ENCODE measurements at regions not wholly inside any gene's neighbourhood (a gene's known extent, or its start where the extent isn't known, plus 50 kb on each side); places are given as distances from the start of the nearest gene placed in this dataset.

DNA sequence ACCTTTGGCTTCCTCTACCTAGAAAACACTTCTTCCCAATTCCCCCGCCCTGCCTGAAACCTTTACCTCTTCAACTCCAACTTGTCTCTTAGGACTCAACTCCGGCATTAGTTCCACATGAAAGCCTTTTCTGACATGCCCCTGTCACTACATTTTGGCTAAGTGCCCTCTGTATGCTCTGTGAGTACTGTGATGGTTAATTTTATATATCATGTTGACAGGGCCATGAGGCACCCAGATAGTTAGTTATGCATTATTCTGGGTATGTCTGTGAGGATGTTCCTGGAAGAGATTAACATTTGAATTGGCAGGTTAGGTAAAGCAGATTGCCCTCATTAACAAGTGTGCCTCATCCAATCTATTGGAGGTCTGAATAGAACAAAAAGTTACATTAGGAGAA is 75.6 kb upstream of the NCKAP5 start:
- H3K4me3 ChIP-seq = no peak overlapping the region
- 0% methylated on average over 2 of the region's 2 CpGs for WGBS (ENCODE audit: insufficient coverage, insufficient replicate concordance, low lambda C conversion rate, missing lambda C conversion rate)
- no peaks in the 10 kb centered on the region for H3K79me2 ChIP-seq (ENCODE audit: control insufficient read depth, insufficient read depth, low read length)
- H3K9me3 ChIP-seq (replicated peaks; ENCODE audit: control insufficient read depth, insufficient read depth, low read length) = no peaks in the 10 kb centered on the region
- no peaks in the 10 kb centered on the region for H3K4me1 ChIP-seq (ENCODE audit: control insufficient read depth, insufficient read depth, low read length)
- no peak overlapping the region for H2AFZ ChIP-seq (ENCODE audit: control insufficient read depth, low read depth, low read length)
- ChIA-PET RAD21 (ENCODE audit: unreplicated experiment) (no interaction called here), CTCF (no interaction called here), POLR2A (no interaction called here), SMC1A (ENCODE audit: uncharacterized antibody, unreplicated experiment) (interaction anchor here (0.8 to 1.1 kb wide), 2 partner anchors 10 to 690 kb away, joined by 3 read pairs; no protein-coding TSS in a partner anchor)
- TF ChIP-seq ZNF384 (IDR thresholded peaks at IDR 0.05; ENCODE audit: borderline replicate concordance, low read depth, low read length) (no peak), MEF2A (IDR thresholded peaks at IDR 0.05; ENCODE audit: insufficient read depth, low read depth, low read length) (no peak), JUNB (IDR thresholded peaks at IDR 0.05) (no peak), PAX5 (IDR thresholded peaks at IDR 0.05; ENCODE audit: borderline replicate concordance, low read depth, low read length) (no peak), TCF3 (IDR thresholded peaks at IDR 0.05; ENCODE audit: borderline replicate concordance, insufficient read depth, low read depth, low read length) (no peak), FOXK2 (IDR thresholded peaks at IDR 0.05) (no peak), SP1 (IDR thresholded peaks at IDR 0.05; ENCODE audit: low read depth, low read length) (no peak), DPF2 (IDR thresholded peaks at IDR 0.05) (no peak)
- TF ChIP-seq, protein P1, sequence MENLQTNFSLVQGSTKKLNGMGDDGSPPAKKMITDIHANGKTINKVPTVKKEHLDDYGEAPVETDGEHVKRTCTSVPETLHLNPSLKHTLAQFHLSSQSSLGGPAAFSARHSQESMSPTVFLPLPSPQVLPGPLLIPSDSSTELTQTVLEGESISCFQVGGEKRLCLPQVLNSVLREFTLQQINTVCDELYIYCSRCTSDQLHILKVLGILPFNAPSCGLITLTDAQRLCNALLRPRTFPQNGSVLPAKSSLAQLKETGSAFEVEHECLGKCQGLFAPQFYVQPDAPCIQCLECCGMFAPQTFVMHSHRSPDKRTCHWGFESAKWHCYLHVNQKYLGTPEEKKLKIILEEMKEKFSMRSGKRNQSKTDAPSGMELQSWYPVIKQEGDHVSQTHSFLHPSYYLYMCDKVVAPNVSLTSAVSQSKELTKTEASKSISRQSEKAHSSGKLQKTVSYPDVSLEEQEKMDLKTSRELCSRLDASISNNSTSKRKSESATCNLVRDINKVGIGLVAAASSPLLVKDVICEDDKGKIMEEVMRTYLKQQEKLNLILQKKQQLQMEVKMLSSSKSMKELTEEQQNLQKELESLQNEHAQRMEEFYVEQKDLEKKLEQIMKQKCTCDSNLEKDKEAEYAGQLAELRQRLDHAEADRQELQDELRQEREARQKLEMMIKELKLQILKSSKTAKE (IDR thresholded peaks at IDR 0.05; ENCODE audit: low read depth, poor library complexity, severe bottlenecking) = no peak
- TF ChIP-seq, protein P2, sequence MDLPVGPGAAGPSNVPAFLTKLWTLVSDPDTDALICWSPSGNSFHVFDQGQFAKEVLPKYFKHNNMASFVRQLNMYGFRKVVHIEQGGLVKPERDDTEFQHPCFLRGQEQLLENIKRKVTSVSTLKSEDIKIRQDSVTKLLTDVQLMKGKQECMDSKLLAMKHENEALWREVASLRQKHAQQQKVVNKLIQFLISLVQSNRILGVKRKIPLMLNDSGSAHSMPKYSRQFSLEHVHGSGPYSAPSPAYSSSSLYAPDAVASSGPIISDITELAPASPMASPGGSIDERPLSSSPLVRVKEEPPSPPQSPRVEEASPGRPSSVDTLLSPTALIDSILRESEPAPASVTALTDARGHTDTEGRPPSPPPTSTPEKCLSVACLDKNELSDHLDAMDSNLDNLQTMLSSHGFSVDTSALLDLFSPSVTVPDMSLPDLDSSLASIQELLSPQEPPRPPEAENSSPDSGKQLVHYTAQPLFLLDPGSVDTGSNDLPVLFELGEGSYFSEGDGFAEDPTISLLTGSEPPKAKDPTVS (IDR thresholded peaks at IDR 0.05; ENCODE audit: low read depth, low read length) = no peak
- TF ChIP-seq, protein P3, sequence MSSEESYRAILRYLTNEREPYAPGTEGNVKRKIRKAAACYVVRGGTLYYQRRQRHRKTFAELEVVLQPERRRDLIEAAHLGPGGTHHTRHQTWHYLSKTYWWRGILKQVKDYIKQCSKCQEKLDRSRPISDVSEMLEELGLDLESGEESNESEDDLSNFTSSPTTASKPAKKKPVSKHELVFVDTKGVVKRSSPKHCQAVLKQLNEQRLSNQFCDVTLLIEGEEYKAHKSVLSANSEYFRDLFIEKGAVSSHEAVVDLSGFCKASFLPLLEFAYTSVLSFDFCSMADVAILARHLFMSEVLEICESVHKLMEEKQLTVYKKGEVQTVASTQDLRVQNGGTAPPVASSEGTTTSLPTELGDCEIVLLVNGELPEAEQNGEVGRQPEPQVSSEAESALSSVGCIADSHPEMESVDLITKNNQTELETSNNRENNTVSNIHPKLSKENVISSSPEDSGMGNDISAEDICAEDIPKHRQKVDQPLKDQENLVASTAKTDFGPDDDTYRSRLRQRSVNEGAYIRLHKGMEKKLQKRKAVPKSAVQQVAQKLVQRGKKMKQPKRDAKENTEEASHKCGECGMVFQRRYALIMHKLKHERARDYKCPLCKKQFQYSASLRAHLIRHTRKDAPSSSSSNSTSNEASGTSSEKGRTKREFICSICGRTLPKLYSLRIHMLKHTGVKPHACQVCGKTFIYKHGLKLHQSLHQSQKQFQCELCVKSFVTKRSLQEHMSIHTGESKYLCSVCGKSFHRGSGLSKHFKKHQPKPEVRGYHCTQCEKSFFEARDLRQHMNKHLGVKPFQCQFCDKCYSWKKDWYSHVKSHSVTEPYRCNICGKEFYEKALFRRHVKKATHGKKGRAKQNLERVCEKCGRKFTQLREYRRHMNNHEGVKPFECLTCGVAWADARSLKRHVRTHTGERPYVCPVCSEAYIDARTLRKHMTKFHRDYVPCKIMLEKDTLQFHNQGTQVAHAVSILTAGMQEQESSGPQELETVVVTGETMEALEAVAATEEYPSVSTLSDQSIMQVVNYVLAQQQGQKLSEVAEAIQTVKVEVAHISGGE (CRISPR knock-in tag; IDR thresholded peaks at IDR 0.05) = no peak
- no peaks in the 10 kb centered on the region for H4K20me1 ChIP-seq (ENCODE audit: control insufficient read depth, insufficient read depth)
- no peak overlapping the region for H3K27ac ChIP-seq (ENCODE audit: control insufficient read depth, insufficient read depth)
- no peak overlapping the region for H3K4me2 ChIP-seq (ENCODE audit: control insufficient read depth, insufficient read depth)
- ATAC-seq = no peak
- H3K27me3 ChIP-seq (replicated peaks in 1 of 2; ENCODE audit: control insufficient read depth in 2 of 2, insufficient read depth in 2 of 2, low read length in 1 of 2) = no peaks in the 10 kb centered on the region
- in situ Hi-C loops (cut with MboI) (no loop called here), intact Hi-C loops (cut with micrococcal nuclease; ENCODE audit: unreplicated experiment) (no loop called here)
- no peak for DNase-seq (ENCODE audit: low read depth, low spot score)
- no TSS peak for BruUV-seq (replicated peaks)
- H3K36me3 ChIP-seq (ENCODE audit: control insufficient read depth in 2 of 2, insufficient read depth in 2 of 2, low read length in 1 of 2) = no peaks in the 10 kb centered on the region
- H3K9ac ChIP-seq (ENCODE audit: control insufficient read depth, insufficient read depth, low read length) = no peak overlapping the region
- no peak for FAIRE-seq

All from GM12878 (cell line).